K562 (cell line): ENCODE measurements at regions not wholly inside any gene's neighbourhood (a gene's known extent, or its start where the extent isn't known, plus 50 kb on each side); places are given as distances from the start of the nearest gene placed in this dataset.

Experiments used
- ATAC-seq: fragments of 200-7000 bp; cut with Tn5 transposase; 3 replicates; pipeline ENCODE4 v1.9.1; 2020; ENCODE audit warnings: moderate library complexity
- BruUV-seq: library from RNA; stranded (reverse); fragments of 400-500 nt; replicated peaks from 2 replicates; lab custom pipeline; 2021; lab: Mats Ljungman, UMichigan
- CTCF ChIA-PET: fragments of 300-600 bp; formaldehyde crosslinking; extraction: SDS; loops from one replicate; lab custom pipeline; 2021; ENCODE audit warnings: low intra/inter-chr PET ratio; lab: Yijun Ruan, JAX
- POLR2A ChIA-PET: fragments of 300-600, 350-650 bp; sonication (Branson Sonifier 250); formaldehyde crosslinking; extraction: SDS; loops from one replicate; lab custom pipeline; 2021; ENCODE audit warnings: antibody characterized with exemption, inconsistent platforms; lab: Yijun Ruan, JAX
- DNase-seq, 4 experiments: peaks; one replicate each; pipeline versions ENCODE4 v3.0.0 to v3.0.0-alpha.2; 2011 to 2018; ENCODE audit warnings: low spot score in 3 of 4, mixed read lengths in 3 of 4; ENCODE audit errors: extremely low read depth in 1 of 4
- FAIRE-seq: peaks from 2 replicates; lab custom pipeline; 2011; peaks lifted over from hg19 to GRCh38; lab: Jason Lieb, UNC
- H2AFZ ChIP-seq: 2 replicates; pipeline ENCODE4 v1.6.0; 2011; ENCODE audit warnings: low read depth, low read length, control low read depth, inconsistent platforms
- H3K27ac ChIP-seq: fragments of 200-600 bp; 3 replicates; pipeline ENCODE4 v1.8.0; 2011; ENCODE audit warnings: low read depth, mild to moderate bottlenecking, control low read depth, inconsistent platforms, low read length, moderate library complexity, mixed read lengths; ENCODE audit errors: extremely low read depth
- H3K27me3 ChIP-seq, 2 experiments: fragments of 300-600 bp in 1 of 2; 2 replicates in 1 of 2; 3 replicates in 1 of 2; pipeline versions ENCODE4 v1.6.0 to v1.8.0; 2011; ENCODE audit warnings: inconsistent platforms in 2 of 2, low read length in 2 of 2, mild to moderate bottlenecking in 1 of 2, mixed read lengths in 1 of 2, moderate library complexity in 1 of 2; ENCODE audit not compliant: control insufficient read depth in 2 of 2, insufficient read depth in 2 of 2
- H3K36me3 ChIP-seq: fragments of 300-600 bp; 3 replicates; pipeline ENCODE4 v1.8.0; 2011; ENCODE audit warnings: mild to moderate bottlenecking, low read length, inconsistent platforms; ENCODE audit not compliant: control insufficient read depth, insufficient read depth
- H3K4me1 ChIP-seq, 2 experiments: fragments of 200-600 bp in 1 of 2; replicated peaks in 1 of 2; 2 replicates in 1 of 2; 3 replicates in 1 of 2; pipeline versions ENCODE4 v1.5.1 to v1.8.0; 2011; ENCODE audit warnings: inconsistent platforms in 2 of 2, low read length in 2 of 2, mild to moderate bottlenecking in 1 of 2, mixed read lengths in 1 of 2, moderate library complexity in 1 of 2; ENCODE audit not compliant: control insufficient read depth in 2 of 2, insufficient read depth in 2 of 2
- H3K4me2 ChIP-seq: 2 replicates; pipeline ENCODE4 v1.6.1; 2011; ENCODE audit warnings: low read length, control low read depth, inconsistent platforms, mixed read lengths; ENCODE audit not compliant: insufficient read depth
- H3K4me3 ChIP-seq: fragments of 200-600 bp; sonication (generic), shearing (Covaris generic); 2 replicates; pipeline ENCODE4 v1.5.1; 2016; ENCODE audit warnings: control low read depth, inconsistent platforms
- H3K79me2 ChIP-seq: fragments of 200-600 bp; 3 replicates; pipeline ENCODE4 v1.8.0; 2011; ENCODE audit warnings: low read length, inconsistent platforms; ENCODE audit not compliant: control insufficient read depth, insufficient read depth
- H3K9ac ChIP-seq, 2 experiments: 2 replicates each; pipeline versions ENCODE4 v1.6.0 to v1.6.1; 2011; ENCODE audit warnings: low read depth in 2 of 2, low read length in 2 of 2, control low read depth in 1 of 2, inconsistent platforms in 1 of 2, mild to moderate bottlenecking in 1 of 2, mixed read lengths in 1 of 2; ENCODE audit not compliant: insufficient read depth in 1 of 2
- H3K9me1 ChIP-seq: one replicate; pipeline ENCODE4 v1.6.0; 2011; ENCODE audit warnings: inconsistent platforms, mild to moderate bottlenecking, low read length, moderate library complexity; ENCODE audit not compliant: control insufficient read depth, insufficient read depth
- H3K9me3 ChIP-seq: replicated peaks from 2 replicates; pipeline ENCODE4 v1.5.1; 2011; ENCODE audit warnings: low read depth, low read length, inconsistent platforms; ENCODE audit not compliant: control insufficient read depth, insufficient read depth
- H4K20me1 ChIP-seq: replicated peaks from 2 replicates; pipeline ENCODE4 v1.6.1; 2011; ENCODE audit warnings: low read length, inconsistent platforms, mixed read lengths; ENCODE audit not compliant: control insufficient read depth, insufficient read depth
- ATF2 ChIP-seq: sonication (generic); formaldehyde crosslinking; IDR thresholded peaks from 2 replicates; pipeline ENCODE4 v1.8.1; 2022; ENCODE audit warnings: missing genetic modification reagents
- BHLHE40 ChIP-seq: IDR thresholded peaks from 2 replicates; pipeline ENCODE4 v1.6.1; 2011; ENCODE audit warnings: low read length, improper control_type of control experiment
- DACH1 ChIP-seq: fragments of 450-650 bp; IDR thresholded peaks from 2 replicates; pipeline ENCODE4 v1.6.1; 2018; ENCODE audit not compliant: partially characterized antibody
- DIDO1 ChIP-seq: fragments of 450-650 bp; IDR thresholded peaks from 2 replicates; pipeline ENCODE4 v1.6.1; 2016; ENCODE audit warnings: low read depth, missing biosample characterization, missing genetic modification characterization
- FIP1L1 ChIP-seq: fragments of 200-400 bp; formaldehyde crosslinking; IDR thresholded peaks from 2 replicates; pipeline ENCODE4 v1.6.1; 2018; ENCODE audit warnings: mild to moderate bottlenecking, low read depth, low read length; ENCODE audit not compliant: poor library complexity, severe bottlenecking
- HDAC3 ChIP-seq: fragments of 450-650 bp; IDR thresholded peaks from 2 replicates; pipeline ENCODE4 v1.6.1; 2018; ENCODE audit warnings: borderline replicate concordance, mild to moderate bottlenecking, moderate library complexity; ENCODE audit not compliant: partially characterized antibody
- MCM3 ChIP-seq: fragments of 450-650 bp; IDR thresholded peaks from 2 replicates; pipeline ENCODE4 v1.6.1; 2016
- PCBP2 ChIP-seq: fragments of 200-400 bp; formaldehyde crosslinking; IDR thresholded peaks from 2 replicates; pipeline ENCODE4 v1.6.1; 2018; ENCODE audit warnings: low read length, low read depth, mild to moderate bottlenecking, moderate library complexity; ENCODE audit not compliant: poor library complexity, severe bottlenecking
- PTRF ChIP-seq: fragments of 450-650 bp; IDR thresholded peaks from 2 replicates; pipeline ENCODE4 v1.6.1; 2016; ENCODE audit warnings: mild to moderate bottlenecking, missing genetic modification characterization, missing compliant biosample characterization
- RBM22 ChIP-seq: fragments of 200-400 bp; formaldehyde crosslinking; IDR thresholded peaks from 2 replicates; pipeline ENCODE4 v1.6.1; 2018; ENCODE audit warnings: low read length, low read depth; ENCODE audit not compliant: poor library complexity, severe bottlenecking
- ZBTB7A ChIP-seq: IDR thresholded peaks from 2 replicates; pipeline ENCODE4 v1.6.1; 2011; ENCODE audit warnings: low read depth, mild to moderate bottlenecking, low read length, moderate library complexity, borderline replicate concordance; ENCODE audit not compliant: control insufficient read depth
- ZNF655 ChIP-seq: fragments of 250-450 bp; sonication (Bioruptor Pico); IDR thresholded peaks from 2 replicates; pipeline ENCODE4 v1.5.0; 2021
- ZNF75A ChIP-seq: fragments of 450-650 bp; formaldehyde crosslinking; IDR thresholded peaks from 2 replicates; pipeline ENCODE4 v1.4.0; 2020; ENCODE audit warnings: mild to moderate bottlenecking
- WGBS: fragments of 100-300 bp; shearing (Covaris generic); methylation state at CpG from one replicate; pipeline ENCODE4 v1.1.6; 2016; ENCODE audit warnings: low coverage, mixed read lengths; ENCODE audit not compliant: insufficient coverage; ENCODE audit errors: missing lambda C conversion rate; 5-methylcytosine and 5-hydroxymethylcytosine counted together
- in situ Hi-C: fragments of 300-500 bp; cut with MboI; formaldehyde crosslinking; loops from 4 replicates; pipeline ENCODE4 v1.15.0; 2018; ENCODE audit warnings: inconsistent platforms, mixed read lengths
- intact Hi-C: fragments of 100-400 bp; cut with micrococcal nuclease; formaldehyde crosslinking; loops from 2 replicates; pipeline ENCODE4 v1.14.2; 2022

GRCh38 chr7:49159536-49159935, 235.2 kb downstream of the CDC14C start:
- Histone ChIP-seq H2AFZ (no peak overlapping the region), H3K36me3 (no peaks in the 10 kb centered on the region), H3K4me1 (no peaks in the 10 kb centered on the region), H4K20me1 (no peaks in the 10 kb centered on the region), H3K9ac (no peak overlapping the region), H3K9me3 (no peaks in the 10 kb centered on the region), H3K4me2 (no peak overlapping the region), H3K9me1 (no peaks in the 10 kb centered on the region), H3K27me3 (no peaks in the 10 kb centered on the region), H3K27ac (no peak overlapping the region), H3K4me3 (no peak overlapping the region), H3K79me2 (no peaks in the 10 kb centered on the region)
- in situ Hi-C loops, result no loop called here
- CTCF ChIA-PET, result no interaction called here
- BruUV-seq, result no TSS peak
- WGBS, result 0% methylated on average over 4 of the region's 4 CpGs
- ATAC-seq (no peak), FAIRE-seq (no peak), DNase-seq (no peak)
- TF ChIP-seq FIP1L1 (no peak), ZNF75A (CRISPR knock-in tag) (no peak), DACH1 (no peak), ZBTB7A (no peak), HDAC3 (no peak), BHLHE40 (no peak), PTRF (no peak), RBM22 (no peak), PCBP2 (no peak), ATF2 (no peak), MCM3 (no peak), ZNF655 (no peak), DIDO1 (tag) (no peak)
- intact Hi-C loops, result no loop called here
- POLR2A ChIA-PET, result no interaction called here
